GM12874 (cell line): ENCODE measurements at regions not wholly inside any gene's neighbourhood (a gene's known extent, or its start where the extent isn't known, plus 50 kb on each side); places are given as distances from the start of the nearest gene placed in this dataset.

ENCODE experiments used
- CTCF ChIP-seq: IDR thresholded peaks from 2 replicates; pipeline ENCODE4 v1.5.1; 2011; ENCODE audit warnings: low read depth, mild to moderate bottlenecking, control low read depth, low read length, moderate library complexity; ENCODE audit not compliant: insufficient read depth

GRCh38 chr6:144377586-144378210, 92.6 kb downstream of the UTRN start:
- no peak for TF ChIP-seq CTCF

- no peak for TF ChIP-seq CTCF
These were observed 93.3 kb downstream of the UTRN start for GRCh38 chr6:144378437-144378836.

GRCh38 chr6:144379356-144379755, 94.2 kb downstream of the UTRN start:
- no peak for TF ChIP-seq CTCF

- no peak for TF ChIP-seq CTCF
These were observed 98.2 kb downstream of the UTRN start for GRCh38 chr6:144383336-144383735.

- TF ChIP-seq CTCF: no peak
These were observed 99.3 kb downstream of the UTRN start for GRCh38 chr6:144384427-144384826.

- no peak for TF ChIP-seq CTCF
These were observed 105.1 kb downstream of the UTRN start for GRCh38 chr6:144390202-144390601.

- TF ChIP-seq CTCF: no peak
These were observed 105.8 kb downstream of the UTRN start for GRCh38 chr6:144390886-144391285.

GRCh38 chr6:144392536-144392935, 107.4 kb downstream of the UTRN start:
- no peak for TF ChIP-seq CTCF
